ACC112 (cell line): ENCODE measurements at regions not wholly inside any gene's neighbourhood (a gene's known extent, or its start where the extent isn't known, plus 50 kb on each side); places are given as distances from the start of the nearest gene placed in this dataset.

Experiments used
- H2AFZ ChIP-seq: fragments of 200-600 bp; sonication (generic); one replicate; pipeline ENCODE4 v1.6.0; 2017; ENCODE audit warnings: antibody characterized with exemption, low read length; ENCODE audit not compliant: unreplicated experiment
- H3K27ac ChIP-seq: fragments of 200-600 bp; sonication (generic); 2 replicates; pipeline ENCODE4 v1.5.1; 2014; ENCODE audit warnings: low read depth, mild to moderate bottlenecking, antibody characterized with exemption, low read length, moderate library complexity
- H3K27me3 ChIP-seq: fragments of 200-600 bp; sonication (generic); 2 replicates; pipeline ENCODE4 v1.6.1; 2014; ENCODE audit warnings: mild to moderate bottlenecking, antibody characterized with exemption, low read length, moderate library complexity, mixed read lengths; ENCODE audit not compliant: insufficient read depth
- H3K36me3 ChIP-seq: fragments of 200-600 bp; sonication (generic); 2 replicates; pipeline ENCODE4 v1.6.1; 2016; ENCODE audit warnings: mild to moderate bottlenecking, antibody characterized with exemption, low read length, moderate library complexity, mixed read lengths; ENCODE audit not compliant: insufficient read depth
- H3K4me1 ChIP-seq: fragments of 200-600 bp; sonication (generic); one replicate; pipeline ENCODE4 v1.6.1; 2016; ENCODE audit warnings: low read length, mixed read lengths; ENCODE audit not compliant: insufficient read depth, unreplicated experiment, control insufficient read depth
- H3K4me3 ChIP-seq: fragments of 200-600 bp; sonication (generic); 2 replicates; pipeline ENCODE4 v1.5.1; 2014; ENCODE audit warnings: mild to moderate bottlenecking, low read depth, low read length
- H3K79me2 ChIP-seq: fragments of 200-600 bp; sonication (generic); one replicate; pipeline ENCODE4 v1.6.0; 2016; ENCODE audit warnings: low read length; ENCODE audit not compliant: control insufficient read depth, unreplicated experiment, insufficient read depth

DNA sequence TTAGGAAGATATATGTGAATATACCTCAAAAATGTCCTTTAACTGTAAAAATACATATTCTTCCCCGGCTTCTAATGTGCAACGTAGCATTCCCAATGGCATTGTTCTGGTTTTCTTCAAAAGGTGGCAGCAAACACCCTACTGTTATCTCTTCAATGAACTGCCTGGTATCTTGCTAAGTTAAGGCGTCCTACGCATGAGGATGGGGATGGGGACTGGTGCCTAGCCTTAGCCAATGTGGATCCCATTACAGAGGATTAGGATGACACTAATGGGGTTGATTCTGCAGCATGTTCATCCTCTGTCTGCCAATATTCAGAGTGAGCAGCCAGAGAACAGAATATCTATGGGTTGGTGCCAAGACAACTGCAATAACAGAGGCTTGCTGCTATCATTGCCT is 334.9 kb upstream of the ADGRL3 start:
- Histone ChIP-seq H3K4me3 (no peak overlapping the region), H3K27ac (no peak overlapping the region)

DNA sequence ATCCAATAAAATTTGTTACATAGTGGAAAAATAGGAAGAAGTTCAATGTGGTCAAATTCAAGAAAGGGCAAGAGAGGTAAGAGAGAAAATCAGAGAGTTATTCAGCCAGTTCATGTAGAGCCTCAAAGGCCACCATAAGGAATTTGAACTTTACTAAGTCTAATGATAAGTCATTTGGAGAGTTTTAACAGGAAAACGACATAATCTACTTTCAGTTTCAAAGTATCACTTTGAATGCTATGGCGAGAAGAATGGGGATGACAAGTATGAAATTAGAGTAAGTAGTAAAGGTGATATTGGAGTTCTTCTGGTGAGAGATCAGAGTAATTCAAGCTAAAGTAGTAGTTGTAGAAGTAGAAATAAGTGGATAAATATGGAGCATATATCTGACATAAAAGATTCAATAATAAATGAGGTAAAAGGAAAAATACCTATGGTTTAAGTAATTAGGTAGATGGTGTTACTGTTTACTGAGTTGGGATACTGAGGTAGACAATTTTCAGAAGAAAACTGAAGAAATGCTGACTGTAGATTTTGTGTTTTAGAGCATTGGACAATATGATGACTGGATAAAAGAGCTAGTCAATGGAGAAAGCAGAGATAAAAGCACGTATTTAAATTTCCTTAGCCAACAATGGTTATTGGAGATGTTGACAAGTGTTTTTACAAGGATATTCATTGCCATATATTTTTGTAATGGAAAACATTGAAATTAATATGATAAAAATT is 331.7 kb upstream of the ADGRL3 start:
- Histone ChIP-seq H3K4me3 (peak overlapping the region; percentile 47), H3K36me3 (no peaks in the 10 kb centered on the region), H3K79me2 (no peaks in the 10 kb centered on the region), H3K4me1 (no peaks in the 10 kb centered on the region), H3K27me3 (peaks cover 3% of the 10 kb centered on the region; the same call in 1 of the 2 replicates), H3K27ac (no peak overlapping the region), H2AFZ (peak overlapping the region; percentile 44)

More for the DNA sequence above, 334.9 kb upstream of the ADGRL3 start:
- H3K4me1 ChIP-seq: no peaks in the 10 kb centered on the region
- H2AFZ ChIP-seq: no peak overlapping the region
- no peaks in the 10 kb centered on the region for H3K79me2 ChIP-seq
- no peaks in the 10 kb centered on the region for H3K27me3 ChIP-seq
- H3K36me3 ChIP-seq: no peaks in the 10 kb centered on the region

DNA sequence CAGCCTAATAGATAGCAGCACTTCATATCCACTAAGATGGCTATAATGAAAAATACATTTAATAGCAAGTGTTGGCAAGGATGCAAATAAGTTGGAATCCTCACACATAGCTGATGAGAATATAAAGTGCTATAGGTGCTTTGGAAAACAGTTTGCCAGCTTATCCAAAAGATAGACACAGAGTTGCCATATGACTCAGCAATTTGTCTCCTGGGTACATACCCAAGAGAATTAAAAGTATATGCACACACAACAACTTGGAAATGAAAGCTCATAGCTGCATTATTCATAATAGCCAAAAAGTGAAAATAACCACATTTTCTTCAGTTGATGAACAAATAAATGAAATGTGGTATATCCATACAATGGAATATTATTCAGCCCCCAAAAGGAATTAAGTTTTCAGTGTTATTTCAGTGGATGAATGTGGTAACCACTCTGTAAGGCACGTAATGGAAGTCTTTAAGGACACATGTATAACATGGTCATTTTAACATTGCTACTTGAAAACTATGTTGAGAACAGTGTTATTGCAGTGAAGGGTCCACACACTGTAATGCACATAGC is 320.9 kb upstream of the ADGRL3 start:
- no peaks in the 10 kb centered on the region for H3K4me1 ChIP-seq
- H3K79me2 ChIP-seq: no peaks in the 10 kb centered on the region

DNA sequence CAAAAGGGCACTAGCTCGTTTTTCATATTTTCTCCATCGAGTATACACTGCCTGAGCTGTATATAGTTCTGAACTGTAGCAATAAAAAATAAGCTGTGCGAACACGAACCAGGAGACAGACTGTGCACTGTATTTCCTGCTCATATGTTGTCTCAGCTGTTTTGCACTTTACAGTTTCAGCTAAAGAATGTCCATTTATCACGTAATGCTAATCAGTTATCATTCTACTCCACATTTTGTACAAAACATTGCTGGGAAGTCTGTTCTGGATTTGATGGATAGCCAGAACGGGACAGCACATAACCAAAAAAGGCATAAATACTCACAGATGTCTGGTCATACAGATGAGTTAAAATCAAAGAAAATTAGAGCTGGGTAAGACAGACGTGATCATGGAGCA is 315.5 kb upstream of the ADGRL3 start:
- Histone ChIP-seq H3K27me3 (no peaks in the 10 kb centered on the region), H3K4me1 (no peaks in the 10 kb centered on the region), H2AFZ (peak overlapping the region; percentile 90)

More for the DNA sequence above, 320.9 kb upstream of the ADGRL3 start:
- 0 out of 2 replicates have a peak, but pooled peaks cover 4% of the 10 kb centered on the region for H3K36me3 ChIP-seq
- H2AFZ ChIP-seq: no peak overlapping the region
- no peak overlapping the region for H3K4me3 ChIP-seq
- no peaks in the 10 kb centered on the region for H3K27me3 ChIP-seq
- H3K27ac ChIP-seq: no peak overlapping the region

DNA sequence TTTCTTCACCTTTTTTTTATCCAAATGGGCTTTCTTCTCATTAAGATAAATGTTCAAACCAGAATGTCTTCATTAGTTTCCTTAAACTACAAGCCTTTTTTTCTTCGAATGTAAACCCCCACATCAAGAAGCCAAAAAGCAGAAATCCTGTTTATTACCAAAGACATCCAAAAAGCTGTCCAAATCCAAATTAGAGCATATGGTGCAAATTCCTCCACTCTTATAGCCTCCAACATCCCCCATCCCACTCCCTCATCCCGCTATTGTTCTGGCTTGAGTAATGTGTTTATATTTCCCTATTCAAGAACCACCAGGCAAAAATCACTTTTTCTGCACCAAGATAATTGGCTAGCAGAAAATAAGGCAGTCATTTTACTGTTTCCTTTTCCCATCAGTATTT is 315.1 kb upstream of the ADGRL3 start:
- H2AFZ ChIP-seq: no peak overlapping the region
- H3K36me3 ChIP-seq: no peaks in the 10 kb centered on the region
- no peaks in the 10 kb centered on the region for H3K4me1 ChIP-seq
- H3K4me3 ChIP-seq: peak overlapping the region; percentile 64; the same call in 1 of the 2 replicates
- no peaks in the 10 kb centered on the region for H3K27me3 ChIP-seq
- no peak overlapping the region for H3K27ac ChIP-seq
- no peaks in the 10 kb centered on the region for H3K79me2 ChIP-seq

More for the DNA sequence above, 315.5 kb upstream of the ADGRL3 start:
- Histone ChIP-seq H3K36me3 (no peaks in the 10 kb centered on the region), H3K4me3 (peak overlapping the region; percentile 64), H3K79me2 (no peaks in the 10 kb centered on the region), H3K27ac (no peak overlapping the region)

DNA sequence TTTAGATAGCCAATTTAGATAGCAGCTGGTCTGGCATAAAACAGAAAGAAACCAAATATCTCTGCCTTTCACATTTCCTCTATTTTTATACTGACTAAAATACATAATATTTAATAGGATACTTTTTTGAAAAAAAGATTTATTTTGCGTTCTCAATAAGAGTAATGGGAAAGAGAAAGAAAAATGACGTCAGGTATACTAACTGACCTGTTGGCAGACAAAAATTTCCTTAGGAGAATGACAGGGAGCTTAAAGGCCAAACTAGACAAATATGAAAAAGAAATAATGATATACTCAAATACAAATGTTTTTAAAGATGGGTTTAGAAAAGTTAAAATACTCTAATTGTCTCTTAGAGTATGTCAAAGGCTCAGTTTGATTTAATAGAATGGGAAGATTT is 309.4 kb upstream of the ADGRL3 start:
- Histone ChIP-seq H3K27ac (no peak overlapping the region), H3K4me3 (no peak overlapping the region), H3K36me3 (no peaks in the 10 kb centered on the region), H3K27me3 (no peaks in the 10 kb centered on the region), H3K79me2 (no peaks in the 10 kb centered on the region), H2AFZ (no peak overlapping the region), H3K4me1 (no peaks in the 10 kb centered on the region)

DNA sequence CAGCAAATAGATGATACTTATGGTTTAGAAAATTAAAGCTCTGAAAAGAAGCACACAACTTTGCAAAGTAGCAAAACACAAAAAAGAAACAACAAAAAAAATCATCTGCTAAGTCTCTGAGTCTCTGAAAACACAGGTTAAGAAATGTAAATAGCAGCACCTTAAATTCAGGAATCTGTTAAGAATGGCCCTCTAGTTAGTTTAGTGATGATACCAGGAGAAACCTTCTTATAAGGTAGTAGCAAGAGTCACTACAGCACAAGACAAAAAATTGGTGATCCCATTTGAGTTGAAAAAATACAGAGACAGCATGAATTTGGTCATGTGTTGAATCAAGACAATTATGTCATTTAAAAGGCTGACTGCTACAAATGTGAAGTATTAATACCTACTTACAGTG is 308.2 kb upstream of the ADGRL3 start:
- H3K27me3 ChIP-seq: no peaks in the 10 kb centered on the region
- no peak overlapping the region for H3K4me3 ChIP-seq
- no peaks in the 10 kb centered on the region for H3K79me2 ChIP-seq
- no peak overlapping the region for H2AFZ ChIP-seq
- H3K36me3 ChIP-seq: no peaks in the 10 kb centered on the region
- no peak overlapping the region for H3K27ac ChIP-seq
- no peaks in the 10 kb centered on the region for H3K4me1 ChIP-seq

DNA sequence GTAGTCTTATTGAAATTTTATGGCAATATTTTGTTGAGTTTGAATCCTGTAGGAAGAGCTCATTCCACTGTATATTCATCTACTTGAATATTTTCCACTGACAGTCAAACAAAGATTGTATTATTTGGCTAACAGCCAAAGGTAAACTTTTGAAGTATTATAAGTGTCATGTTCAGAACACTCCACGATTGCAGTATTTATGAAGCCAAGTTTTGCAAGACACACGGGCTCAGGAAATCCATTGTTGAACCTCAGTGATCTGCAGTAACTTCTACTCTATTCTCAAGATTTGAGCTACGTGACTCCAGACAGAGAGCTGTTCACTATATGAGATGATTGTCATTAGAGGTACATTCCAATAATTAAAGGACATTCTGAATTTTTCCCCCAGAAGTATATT is 302.7 kb upstream of the ADGRL3 start:
- H2AFZ ChIP-seq: no peak overlapping the region
- no peaks in the 10 kb centered on the region for H3K36me3 ChIP-seq
- no peaks in the 10 kb centered on the region for H3K27me3 ChIP-seq
- no peaks in the 10 kb centered on the region for H3K79me2 ChIP-seq
- no peak overlapping the region for H3K4me3 ChIP-seq
- no peak overlapping the region for H3K27ac ChIP-seq
- no peaks in the 10 kb centered on the region for H3K4me1 ChIP-seq

DNA sequence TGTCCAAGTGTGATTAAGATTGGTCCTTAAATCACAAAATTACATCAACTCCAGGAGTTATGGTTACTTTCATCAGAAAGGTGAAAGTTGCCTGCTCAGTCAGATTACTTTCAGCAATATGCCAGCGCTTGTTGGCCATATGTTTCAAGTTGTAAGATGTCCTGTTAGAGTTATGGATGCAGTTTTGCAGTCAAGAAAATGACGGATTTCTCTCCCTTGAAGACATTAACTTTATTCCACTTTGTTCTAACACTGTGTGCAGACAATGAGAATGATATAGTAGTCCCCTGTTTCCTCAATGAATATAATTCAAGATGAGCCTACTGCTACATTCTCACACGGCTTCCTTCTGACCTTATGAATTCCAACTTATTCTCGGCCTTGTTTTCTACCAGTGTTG is 295.0 kb upstream of the ADGRL3 start:
- Histone ChIP-seq H3K27me3 (no peaks in the 10 kb centered on the region; the same call in 1 of the 2 replicates), H3K79me2 (no peaks in the 10 kb centered on the region), H2AFZ (no peak overlapping the region), H3K36me3 (no peaks in the 10 kb centered on the region), H3K4me1 (no peaks in the 10 kb centered on the region), H3K27ac (no peak overlapping the region), H3K4me3 (no peak overlapping the region)

DNA sequence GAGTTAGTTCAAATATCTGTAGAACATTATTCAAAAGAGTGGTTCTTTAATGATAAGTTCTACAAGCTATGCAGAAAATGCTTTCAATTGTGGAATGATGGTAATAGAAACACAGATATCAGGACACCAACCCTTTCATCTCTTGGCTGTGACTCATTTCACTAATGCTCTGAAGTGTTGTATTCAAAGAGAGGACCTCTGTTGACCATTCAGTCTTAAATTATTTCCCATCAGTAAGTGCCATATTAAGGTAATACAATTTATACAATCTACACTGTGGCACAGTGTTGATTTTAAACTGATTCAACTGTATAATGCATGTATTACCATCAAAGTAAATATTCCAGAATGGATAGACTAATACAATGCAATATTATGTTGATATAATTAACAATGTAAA is 289.0 kb upstream of the ADGRL3 start:
- Histone ChIP-seq H3K4me3 (no peak overlapping the region), H3K36me3 (no peaks in the 10 kb centered on the region), H3K79me2 (no peaks in the 10 kb centered on the region), H3K27ac (no peak overlapping the region), H3K27me3 (peaks cover 4% of the 10 kb centered on the region), H2AFZ (no peak overlapping the region), H3K4me1 (no peaks in the 10 kb centered on the region)

DNA sequence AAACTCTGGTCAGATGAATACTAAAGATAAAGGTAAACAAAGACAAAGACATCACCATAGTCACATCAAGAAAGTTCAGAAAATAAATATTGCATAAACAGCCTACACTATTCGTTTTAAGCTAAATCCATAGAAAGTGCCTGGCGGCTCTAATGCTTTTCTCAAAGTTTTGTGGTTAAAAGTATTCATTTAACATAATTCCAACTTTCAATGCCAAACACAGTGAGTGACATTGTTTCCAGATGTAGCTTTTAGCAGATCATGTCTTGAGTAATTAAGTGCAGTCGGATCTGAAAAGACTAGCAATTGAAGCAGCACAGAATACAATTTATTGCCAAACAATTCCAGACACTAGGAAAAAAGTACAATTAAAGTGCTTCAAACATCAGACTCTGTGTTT is 287.1 kb upstream of the ADGRL3 start:
- Histone ChIP-seq H3K79me2 (no peaks in the 10 kb centered on the region), H3K4me3 (no peak overlapping the region)

More for the DNA sequence above, 287.1 kb upstream of the ADGRL3 start:
- no peaks in the 10 kb centered on the region for H3K36me3 ChIP-seq
- H3K4me1 ChIP-seq: no peaks in the 10 kb centered on the region
- H3K27me3 ChIP-seq: peaks cover 4% of the 10 kb centered on the region
- no peak overlapping the region for H3K27ac ChIP-seq
- no peak overlapping the region for H2AFZ ChIP-seq
